ENCODE measurements at regions not wholly inside any gene's neighbourhood (a gene's known extent, or its start where the extent isn't known, plus 50 kb on each side); places are given as distances from the start of the nearest gene placed in this dataset.

- Histone ChIP-seq H3K36me3 (ENCODE audit: insufficient read depth, low read length) (no peaks in the 10 kb centered on the region), H3K79me2 (ENCODE audit: insufficient read depth, low read length) (no peaks in the 10 kb centered on the region), H3K27me3 (ENCODE audit: insufficient read depth, low read length) (no peaks in the 10 kb centered on the region), H3K9ac (ENCODE audit: low read length) (no peak overlapping the region), H4K20me1 (ENCODE audit: insufficient read depth, low read length) (no peaks in the 10 kb centered on the region), H3K27ac (ENCODE audit: low read depth, low read length) (no peak overlapping the region), H3K4me1 (ENCODE audit: insufficient read depth, low read length) (no peaks in the 10 kb centered on the region), H2AFZ (ENCODE audit: low read depth, low read length) (peak overlapping the region; percentile 57), H3K4me3 (ENCODE audit: insufficient read depth, low read depth, low read length) (no peak overlapping the region), H3K4me2 (ENCODE audit: low read length) (no peak overlapping the region), H3K9me3 (ENCODE audit: insufficient read depth, low read depth, low read length) (no peaks in the 10 kb centered on the region)
- H3K9me3 Mint-ChIP-seq (ENCODE audit: unreplicated experiment) = peaks cover 2% of the 10 kb centered on the region
- H3K27ac Mint-ChIP-seq (ENCODE audit: unreplicated experiment) = peak overlapping the region; percentile 60
- H3K36me3 Mint-ChIP-seq (ENCODE audit: low read depth, unreplicated experiment) = no peaks in the 10 kb centered on the region
- H3K27me3 Mint-ChIP-seq (ENCODE audit: low read depth, unreplicated experiment) = no peaks in the 10 kb centered on the region
- TF ChIP-seq EZH2 (IDR thresholded peaks at IDR 0.05; ENCODE audit: insufficient read depth, low read length) (no peak), CTCF (IDR thresholded peaks at IDR 0.05; ENCODE audit: insufficient read depth, low read depth, low read length) (no peak)
- DNase-seq (ENCODE audit: low read depth) = peak; percentile 14
- H3K4me3 Mint-ChIP-seq (ENCODE audit: unreplicated experiment) = no peak overlapping the region
- FAIRE-seq = no peak
- peaks cover 30% of the 10 kb centered on the region for H3K4me1 Mint-ChIP-seq (ENCODE audit: low read depth, unreplicated experiment)
These were observed 162.0 kb upstream of the ZP4 start for GRCh38 chr1:238052496-238053266.

GRCh38 chr1:238029126-238029525 lies 138.4 kb upstream of the ZP4 start:
- Histone ChIP-seq H2AFZ (ENCODE audit: low read depth, low read length) (no peak overlapping the region), H3K27ac (ENCODE audit: low read depth, low read length) (no peak overlapping the region), H3K9me3 (ENCODE audit: insufficient read depth, low read depth, low read length) (no peaks in the 10 kb centered on the region), H3K36me3 (ENCODE audit: insufficient read depth, low read length) (no peaks in the 10 kb centered on the region), H3K4me1 (ENCODE audit: insufficient read depth, low read length) (no peaks in the 10 kb centered on the region), H3K4me2 (ENCODE audit: low read length) (no peak overlapping the region), H3K4me3 (ENCODE audit: insufficient read depth, low read depth, low read length) (no peak overlapping the region), H3K9ac (ENCODE audit: low read length) (no peak overlapping the region), H3K27me3 (ENCODE audit: insufficient read depth, low read length) (no peaks in the 10 kb centered on the region), H3K79me2 (ENCODE audit: insufficient read depth, low read length) (no peaks in the 10 kb centered on the region), H4K20me1 (ENCODE audit: insufficient read depth, low read length) (no peaks in the 10 kb centered on the region)
- H3K27me3 Mint-ChIP-seq (ENCODE audit: low read depth, unreplicated experiment) = no peaks in the 10 kb centered on the region
- FAIRE-seq = no peak
- peaks cover 3% of the 10 kb centered on the region for H3K4me1 Mint-ChIP-seq (ENCODE audit: low read depth, unreplicated experiment)
- peaks cover 7% of the 10 kb centered on the region for H3K9me3 Mint-ChIP-seq (ENCODE audit: unreplicated experiment)
- no peak overlapping the region for H3K27ac Mint-ChIP-seq (ENCODE audit: unreplicated experiment)
- TF ChIP-seq CTCF (IDR thresholded peaks at IDR 0.05; ENCODE audit: insufficient read depth, low read depth, low read length) (no peak), EZH2 (IDR thresholded peaks at IDR 0.05; ENCODE audit: insufficient read depth, low read length) (no peak)
- H3K4me3 Mint-ChIP-seq (ENCODE audit: unreplicated experiment) = no peak overlapping the region
- no peaks in the 10 kb centered on the region for H3K36me3 Mint-ChIP-seq (ENCODE audit: low read depth, unreplicated experiment)
- DNase-seq (ENCODE audit: low read depth) = no peak

- H4K20me1 ChIP-seq (ENCODE audit: insufficient read depth, low read length) = no peaks in the 10 kb centered on the region
- FAIRE-seq (no peak), DNase-seq (ENCODE audit: low read depth) (no peak)
- H2AFZ ChIP-seq (ENCODE audit: low read depth, low read length) = no peak overlapping the region
- Mint-ChIP-seq H3K4me3 (ENCODE audit: unreplicated experiment) (no peak overlapping the region), H3K9me3 (ENCODE audit: unreplicated experiment) (peaks cover 5% of the 10 kb centered on the region), H3K36me3 (ENCODE audit: low read depth, unreplicated experiment) (no peaks in the 10 kb centered on the region), H3K27me3 (ENCODE audit: low read depth, unreplicated experiment) (no peaks in the 10 kb centered on the region), H3K4me1 (ENCODE audit: low read depth, unreplicated experiment) (peaks cover 3% of the 10 kb centered on the region), H3K27ac (ENCODE audit: unreplicated experiment) (no peak overlapping the region)
- H3K79me2 ChIP-seq (ENCODE audit: insufficient read depth, low read length) = no peaks in the 10 kb centered on the region
- H3K9me3 ChIP-seq (ENCODE audit: insufficient read depth, low read depth, low read length) = no peaks in the 10 kb centered on the region
- no peak overlapping the region for H3K27ac ChIP-seq (ENCODE audit: low read depth, low read length)
- no peaks in the 10 kb centered on the region for H3K36me3 ChIP-seq (ENCODE audit: insufficient read depth, low read length)
- H3K4me1 ChIP-seq (ENCODE audit: insufficient read depth, low read length) = no peaks in the 10 kb centered on the region
- H3K4me3 ChIP-seq (ENCODE audit: insufficient read depth, low read depth, low read length) = no peak overlapping the region
- H3K27me3 ChIP-seq (ENCODE audit: insufficient read depth, low read length) = no peaks in the 10 kb centered on the region
- no peak overlapping the region for H3K4me2 ChIP-seq (ENCODE audit: low read length)
- no peak overlapping the region for H3K9ac ChIP-seq (ENCODE audit: low read length)
- no peak for TF ChIP-seq EZH2 (IDR thresholded peaks at IDR 0.05; ENCODE audit: insufficient read depth, low read length)
- no peak for TF ChIP-seq CTCF (IDR thresholded peaks at IDR 0.05; ENCODE audit: insufficient read depth, low read depth, low read length)
These were observed 136.6 kb upstream of the ZP4 start for GRCh38 chr1:238027366-238027765.

Data from astrocyte (in vitro differentiated cells and primary cell).